ENCODE measurements at regions not wholly inside any gene's neighbourhood (a gene's known extent, or its start where the extent isn't known, plus 50 kb on each side); places are given as distances from the start of the nearest gene placed in this dataset.

DNA sequence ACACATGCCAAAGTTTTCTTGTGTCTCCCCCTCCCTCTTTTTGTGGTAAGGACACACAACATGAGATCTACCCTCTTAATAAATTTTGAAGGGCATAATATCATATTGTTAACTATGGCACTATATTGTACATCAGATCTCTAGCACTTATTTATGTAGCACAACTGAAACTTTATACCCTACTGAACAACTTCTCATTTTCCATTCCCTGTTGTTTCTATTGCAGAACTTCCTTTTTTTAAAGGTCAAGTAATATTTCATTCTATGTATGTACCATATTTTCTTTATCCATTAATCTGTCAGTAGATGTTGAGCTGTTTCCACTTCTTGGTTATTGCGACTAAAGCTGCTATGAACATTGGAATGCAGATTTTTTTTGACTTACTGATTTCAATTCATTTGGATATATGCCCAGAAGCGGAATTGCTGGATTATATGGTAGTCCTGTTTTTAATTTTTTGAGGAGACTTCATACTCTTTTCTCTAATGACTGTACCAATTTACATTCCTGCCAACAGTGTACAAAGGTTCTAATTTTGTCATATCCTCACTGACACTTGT lies 305.3 kb downstream of the PRR16 start:
- RAD21 ChIA-PET (ENCODE audit: low non-redundant PET in 1 of 2, low total read pairs in 2 of 2, uncharacterized antibody in 2 of 2, unreplicated experiment in 2 of 2) = no interaction called here
- intact Hi-C loops (cut with micrococcal nuclease) = no loop called here
- no peaks in the 10 kb centered on the region for H3K36me3 ChIP-seq (ENCODE audit: control insufficient read depth in 1 of 2, insufficient read depth in 2 of 2, low read length in 2 of 2)
- POLR2A ChIA-PET = no interaction called here
- no peak overlapping the region for H2AFZ ChIP-seq (ENCODE audit: low read depth, low read length, poor library complexity, severe bottlenecking)
- H3K9me3 ChIP-seq (ENCODE audit: control insufficient read depth in 1 of 2, insufficient read depth in 1 of 2, low read depth in 1 of 2, low read length in 2 of 2) = no peaks in the 10 kb centered on the region
- no peak overlapping the region for H3K4me3 ChIP-seq (replicated peaks in 1 of 2; ENCODE audit: low read depth in 1 of 2, low read length in 2 of 2)
- H3K27me3 ChIP-seq (ENCODE audit: insufficient read depth, low read length) = no peaks in the 10 kb centered on the region
- no peak for ATAC-seq
- H3K79me2 ChIP-seq (ENCODE audit: insufficient read depth, low read length) = no peaks in the 10 kb centered on the region
- DNase-seq (ENCODE audit: low read depth, low spot score) = no peak
- no peak overlapping the region for H3K4me2 ChIP-seq (ENCODE audit: low read length)
- TF ChIP-seq POLR2AphosphoS5 (IDR thresholded peaks at IDR 0.05; ENCODE audit: low read depth, low read length) (no peak), EZH2 (IDR thresholded peaks at IDR 0.05) (no peak), ELF1 (IDR thresholded peaks at IDR 0.05; ENCODE audit: borderline replicate concordance, low read depth) (no peak), EGR1 (IDR thresholded peaks at IDR 0.05; ENCODE audit: low read depth) (no peak), EZH2phosphoT487 (IDR thresholded peaks at IDR 0.05; ENCODE audit: borderline replicate concordance) (no peak), SIN3A (IDR thresholded peaks at IDR 0.05; ENCODE audit: low read depth) (no peak), FOSL1 (IDR thresholded peaks at IDR 0.05; ENCODE audit: low read depth) (no peak), SP1 (IDR thresholded peaks at IDR 0.05; ENCODE audit: low read depth) (no peak)
- TF ChIP-seq, protein P1, sequence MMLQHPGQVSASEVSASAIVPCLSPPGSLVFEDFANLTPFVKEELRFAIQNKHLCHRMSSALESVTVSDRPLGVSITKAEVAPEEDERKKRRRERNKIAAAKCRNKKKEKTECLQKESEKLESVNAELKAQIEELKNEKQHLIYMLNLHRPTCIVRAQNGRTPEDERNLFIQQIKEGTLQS (IDR thresholded peaks at IDR 0.05) = no peak
- TF ChIP-seq, protein P2, sequence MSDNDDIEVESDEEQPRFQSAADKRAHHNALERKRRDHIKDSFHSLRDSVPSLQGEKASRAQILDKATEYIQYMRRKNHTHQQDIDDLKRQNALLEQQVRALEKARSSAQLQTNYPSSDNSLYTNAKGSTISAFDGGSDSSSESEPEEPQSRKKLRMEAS (IDR thresholded peaks at IDR 0.05) = no peak
- TF ChIP-seq, protein P3, sequence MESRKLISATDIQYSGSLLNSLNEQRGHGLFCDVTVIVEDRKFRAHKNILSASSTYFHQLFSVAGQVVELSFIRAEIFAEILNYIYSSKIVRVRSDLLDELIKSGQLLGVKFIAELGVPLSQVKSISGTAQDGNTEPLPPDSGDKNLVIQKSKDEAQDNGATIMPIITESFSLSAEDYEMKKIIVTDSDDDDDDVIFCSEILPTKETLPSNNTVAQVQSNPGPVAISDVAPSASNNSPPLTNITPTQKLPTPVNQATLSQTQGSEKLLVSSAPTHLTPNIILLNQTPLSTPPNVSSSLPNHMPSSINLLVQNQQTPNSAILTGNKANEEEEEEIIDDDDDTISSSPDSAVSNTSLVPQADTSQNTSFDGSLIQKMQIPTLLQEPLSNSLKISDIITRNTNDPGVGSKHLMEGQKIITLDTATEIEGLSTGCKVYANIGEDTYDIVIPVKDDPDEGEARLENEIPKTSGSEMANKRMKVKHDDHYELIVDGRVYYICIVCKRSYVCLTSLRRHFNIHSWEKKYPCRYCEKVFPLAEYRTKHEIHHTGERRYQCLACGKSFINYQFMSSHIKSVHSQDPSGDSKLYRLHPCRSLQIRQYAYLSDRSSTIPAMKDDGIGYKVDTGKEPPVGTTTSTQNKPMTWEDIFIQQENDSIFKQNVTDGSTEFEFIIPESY (IDR thresholded peaks at IDR 0.05; ENCODE audit: extremely low read depth, insufficient replicate concordance, low read length) = no peak
- no peaks in the 10 kb centered on the region for H4K20me1 ChIP-seq (ENCODE audit: insufficient read depth)
- BruUV-seq (replicated peaks) = no TSS peak
- CTCF ChIA-PET = no interaction called here
- no peaks in the 10 kb centered on the region for H3K4me1 ChIP-seq (ENCODE audit: control insufficient read depth in 1 of 2, insufficient read depth in 2 of 2, low read length in 2 of 2)
- H3K9me2 ChIP-seq (ENCODE audit: insufficient read depth) = no peaks in the 10 kb centered on the region
- H3K27ac ChIP-seq (ENCODE audit: low read depth, low read length) = no peak overlapping the region
- no peak overlapping the region for H3K9ac ChIP-seq (ENCODE audit: low read length)

Measured in HCT116 (cell line).